ENCODE measurements at regions not wholly inside any gene's neighbourhood (a gene's known extent, or its start where the extent isn't known, plus 50 kb on each side); places are given as distances from the start of the nearest gene placed in this dataset.
"Not testable (repeated sequence)": the region's sequence is repeated elsewhere in the genome, so short reads cannot be mapped to it uniquely, and the experiment has no call there.

DNA sequence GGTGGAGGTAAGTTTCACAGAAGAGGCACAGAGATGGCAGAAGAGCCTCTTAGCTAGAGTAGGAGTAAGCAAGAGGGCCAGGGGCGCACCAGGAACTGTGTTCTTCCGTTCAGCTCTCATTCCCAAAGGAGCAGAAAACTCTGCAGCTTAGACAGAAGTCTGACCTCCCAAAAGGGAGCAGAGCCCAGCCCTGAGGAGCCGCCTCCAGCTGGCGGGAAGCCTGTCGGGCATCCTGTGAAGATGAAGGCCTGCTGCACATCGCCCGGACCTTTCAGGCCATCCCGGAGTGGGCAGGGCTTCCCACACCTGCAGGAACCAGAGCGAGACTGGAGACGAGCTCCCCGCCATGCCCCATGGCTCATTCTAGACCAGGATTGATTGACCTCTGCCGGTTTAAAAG lies 1102.8 kb downstream of the BRD1 start:
- no peak for DNase-seq (ENCODE audit: low read depth)

DNA sequence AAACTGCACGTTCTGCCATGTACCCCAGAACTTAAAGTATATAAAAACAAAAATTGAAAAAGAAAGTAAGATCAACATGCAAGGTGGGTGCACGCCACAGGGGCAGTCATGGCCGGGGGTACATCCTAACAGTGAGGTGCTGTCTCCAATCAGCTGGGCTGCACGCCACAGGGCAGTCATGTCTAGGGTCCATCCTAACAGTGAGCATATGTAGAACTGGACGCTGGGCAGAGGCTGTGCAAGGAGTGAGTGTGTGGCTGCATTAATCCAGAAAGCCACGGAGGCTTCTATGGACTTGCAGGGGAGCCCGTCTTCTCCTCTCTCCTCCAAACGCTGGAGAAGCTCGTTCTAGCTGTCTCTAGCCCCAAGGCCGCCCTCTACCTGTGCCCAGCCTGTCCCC lies 1105.0 kb downstream of the BRD1 start:
- DNase-seq (ENCODE audit: low read depth) = no peak

DNA sequence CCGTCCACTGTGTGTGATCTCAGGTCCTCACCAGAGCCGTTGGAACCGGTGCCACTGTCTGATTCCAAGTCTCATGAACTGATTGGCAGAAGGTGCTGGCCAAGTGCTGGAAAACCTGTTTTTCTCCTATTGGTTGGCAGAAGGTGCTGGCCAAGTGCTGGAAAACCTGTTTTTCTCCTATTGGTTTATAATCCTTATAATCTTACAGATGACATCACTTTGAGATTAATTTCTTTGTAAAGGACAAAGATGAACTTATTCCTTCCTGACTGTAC lies 1106.3 kb downstream of the BRD1 start:
- DNase-seq (ENCODE audit: low read depth) = no peak

DNA sequence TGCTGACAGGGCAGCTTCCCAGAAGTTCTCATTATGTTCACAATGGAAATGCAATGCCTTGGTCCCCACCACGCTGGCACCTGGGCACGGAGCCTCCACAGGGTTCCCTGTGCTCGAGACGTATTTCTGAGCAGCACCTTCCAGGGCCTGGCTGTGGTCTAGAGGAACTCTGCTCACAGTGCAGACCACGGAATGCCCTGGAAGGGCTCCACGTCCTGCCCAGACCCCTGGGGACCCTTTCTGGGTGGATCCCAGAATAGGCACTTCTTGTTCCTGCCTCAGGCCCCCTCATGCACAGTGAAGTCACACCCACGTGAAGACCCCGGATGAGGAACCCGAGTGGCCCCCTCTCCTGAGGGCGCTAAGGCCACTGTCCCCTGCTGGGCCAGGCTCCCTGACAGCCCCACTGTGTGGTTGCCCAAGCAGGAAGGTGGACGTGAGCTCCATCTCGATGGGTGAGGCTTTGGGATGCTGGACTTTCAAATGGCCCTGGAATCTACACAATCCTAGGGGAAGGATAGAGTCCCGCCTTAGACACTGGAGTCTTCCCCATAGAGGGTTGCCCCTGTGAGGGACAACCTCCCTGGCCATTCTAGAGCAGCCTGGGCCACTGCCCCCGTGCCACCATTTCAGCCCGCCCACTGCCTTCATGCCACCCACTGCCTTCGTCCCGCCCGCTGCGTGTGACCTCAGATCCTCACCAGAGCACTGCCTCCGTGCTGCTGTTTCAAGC lies 1106.8 kb downstream of the BRD1 start:
- no peak for DNase-seq (ENCODE audit: low read depth)

DNA sequence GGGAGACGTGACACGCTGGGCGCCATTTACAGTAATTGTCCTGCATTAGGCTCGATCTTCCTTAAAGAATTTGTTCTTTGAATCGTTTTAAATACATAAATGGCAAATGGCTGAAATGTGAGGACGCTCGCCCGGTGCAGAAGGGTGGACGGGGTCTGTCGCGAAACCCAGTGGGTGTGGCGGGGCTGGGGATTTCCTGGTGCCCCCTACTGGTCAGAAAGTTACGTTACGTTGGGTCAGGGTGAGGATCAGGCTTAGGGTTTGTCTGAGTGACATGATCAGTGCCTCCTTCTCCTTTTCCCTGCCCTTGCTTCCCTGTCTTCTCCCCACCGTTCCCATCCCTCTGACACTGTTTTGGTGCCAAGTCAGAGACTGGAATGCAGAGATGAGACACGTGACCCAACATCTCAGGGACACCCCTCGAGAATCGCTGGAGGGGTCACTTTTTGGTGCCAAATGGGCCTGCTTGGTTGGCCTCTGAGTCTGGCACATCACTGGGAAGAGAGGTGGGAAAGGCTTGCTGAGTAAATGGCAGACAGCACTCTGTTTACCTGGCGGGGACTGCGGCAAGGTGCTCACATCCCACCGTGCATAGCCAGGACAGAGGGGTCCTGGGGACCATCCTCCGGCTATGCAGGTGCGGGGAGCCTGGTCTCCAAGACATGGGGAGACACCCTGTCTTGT lies 1107.6 kb downstream of the BRD1 start:
- DNase-seq (ENCODE audit: low read depth) = no peak

DNA sequence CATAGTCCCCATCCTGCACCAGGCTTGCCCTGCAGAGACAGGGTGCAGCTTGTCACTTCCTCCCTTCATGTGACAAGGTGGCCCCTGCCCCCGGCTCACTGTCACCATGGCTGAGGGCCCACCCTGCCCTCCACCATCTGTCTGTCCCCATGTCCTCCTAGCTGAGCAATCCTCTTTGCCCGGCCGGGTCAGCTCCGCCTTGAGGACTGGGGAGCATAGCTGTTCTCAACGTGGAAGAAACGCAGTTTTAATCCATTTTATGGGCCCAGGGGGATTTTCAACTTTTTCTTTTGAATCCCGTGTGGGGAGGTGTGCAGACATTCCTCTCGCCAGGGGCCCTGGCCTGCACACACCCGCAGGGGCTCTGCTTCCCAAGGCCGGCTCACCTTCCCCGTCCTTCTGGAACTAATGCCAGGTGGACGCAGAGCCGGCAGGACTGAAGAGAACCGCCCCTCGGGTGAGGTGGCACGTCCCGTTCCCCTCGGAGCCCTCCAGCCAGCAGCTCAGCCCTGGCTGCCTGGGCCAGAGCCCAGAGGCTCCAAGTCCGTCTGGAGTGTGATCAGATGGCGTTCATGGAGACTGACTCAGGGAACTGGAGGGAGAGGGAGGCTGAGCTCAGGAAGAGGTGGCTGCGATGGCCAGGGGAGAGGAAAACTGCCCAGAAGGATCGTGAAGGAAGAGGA lies 1108.7 kb downstream of the BRD1 start:
- DNase-seq (ENCODE audit: low read depth) = no peak

DNA sequence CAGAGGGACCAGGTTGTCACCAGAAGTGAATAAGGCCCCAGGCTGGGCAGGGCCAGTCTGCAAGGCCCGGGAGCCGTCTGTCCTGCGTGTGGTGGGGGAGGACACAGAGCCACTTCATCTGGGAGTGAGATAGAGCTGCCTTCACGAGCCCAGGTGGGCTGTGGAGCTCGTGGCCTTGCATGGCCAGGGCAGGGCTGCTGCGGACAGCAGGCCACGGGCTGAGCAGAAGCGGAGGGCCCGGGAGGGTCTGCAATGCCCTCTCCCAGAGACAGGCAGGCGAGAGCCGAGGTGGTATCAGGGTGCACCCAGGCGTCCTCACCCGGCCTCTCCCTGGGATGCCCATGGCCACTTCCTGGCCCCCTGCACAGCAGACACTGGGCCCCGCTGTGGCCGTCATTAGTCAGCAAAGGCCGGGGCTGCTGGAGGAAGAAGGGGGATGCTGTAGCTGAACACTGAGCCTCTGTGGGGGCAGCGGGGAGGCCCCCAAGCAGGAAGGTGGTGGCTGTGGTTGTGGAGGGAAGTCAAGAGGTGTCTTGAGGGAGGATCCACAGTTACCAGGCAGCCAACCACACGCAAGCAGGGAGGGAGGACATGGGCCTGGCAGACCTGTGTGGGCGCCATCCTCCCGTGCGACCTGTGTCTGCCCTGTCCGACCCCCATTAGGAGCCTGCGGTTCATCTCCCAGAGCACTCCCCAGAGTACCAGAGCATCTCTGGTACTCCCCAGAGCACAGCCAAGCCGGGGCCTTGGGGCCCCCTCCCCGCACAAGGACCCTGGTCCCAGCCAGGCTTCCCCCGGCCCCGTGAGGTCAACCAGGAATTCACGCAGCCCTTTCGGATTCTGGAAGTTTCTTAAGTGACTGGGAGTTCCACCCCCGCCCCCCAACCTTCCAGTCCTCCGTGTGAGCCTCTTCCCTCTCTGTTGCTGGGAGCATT lies 1109.5 kb downstream of the BRD1 start:
- DNase-seq (ENCODE audit: low read depth) = no peak

DNA sequence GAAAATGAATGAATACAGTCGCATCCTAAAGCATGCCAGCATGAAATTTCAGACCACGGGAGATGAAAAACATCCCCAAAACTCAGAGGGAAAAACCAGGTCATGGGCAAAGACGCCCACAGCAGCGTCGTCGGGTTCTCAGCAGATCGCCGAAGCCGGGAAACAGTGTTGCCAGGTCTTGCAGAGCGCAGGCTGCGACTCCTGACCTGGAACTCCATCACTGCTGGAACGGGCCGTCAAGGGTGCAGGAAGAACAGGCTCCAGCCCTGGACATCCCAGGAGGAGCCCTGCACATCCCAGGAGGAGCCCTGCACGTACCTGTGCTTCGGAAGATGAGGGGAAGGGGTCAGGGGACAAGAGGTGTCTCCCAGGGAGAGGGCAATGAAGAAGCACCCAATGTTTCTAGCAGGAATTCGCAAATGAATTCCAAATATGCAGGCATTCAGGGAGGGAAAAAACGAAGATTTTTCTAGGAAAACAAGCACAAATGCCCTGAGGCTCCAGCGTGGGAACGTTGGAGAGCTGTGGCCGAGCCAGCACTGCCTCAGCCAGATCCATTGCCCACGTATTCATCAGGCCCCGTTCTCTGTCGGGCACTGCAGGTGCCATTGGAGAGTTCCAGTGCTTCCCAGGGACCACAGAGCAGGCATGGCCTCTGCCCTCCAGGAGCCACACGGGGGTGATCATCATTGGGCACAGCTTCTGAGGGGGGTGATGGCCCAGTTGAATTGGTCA lies 1110.4 kb downstream of the BRD1 start:
- DNase-seq (ENCODE audit: low read depth) = no peak

DNA sequence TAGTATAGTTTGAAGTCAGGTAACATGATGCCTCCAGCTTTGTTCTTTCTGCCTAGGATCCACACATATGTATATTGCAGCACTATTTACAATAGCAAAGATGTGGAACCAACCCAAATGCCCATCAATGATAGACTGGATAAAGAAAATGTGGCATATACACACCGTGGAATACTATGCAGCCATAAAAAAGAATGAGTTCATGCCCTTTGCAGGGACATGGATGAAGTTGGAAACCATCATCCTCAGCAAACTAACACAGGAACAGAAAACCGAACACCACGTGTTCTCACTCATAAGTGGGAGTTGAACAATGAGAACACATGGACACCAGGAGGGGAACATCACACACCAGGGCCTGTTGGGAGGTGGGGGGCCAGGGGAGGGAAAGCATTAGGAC lies 1111.5 kb downstream of the BRD1 start:
- DNase-seq (ENCODE audit: low read depth) = not testable (repeated sequence)

DNA sequence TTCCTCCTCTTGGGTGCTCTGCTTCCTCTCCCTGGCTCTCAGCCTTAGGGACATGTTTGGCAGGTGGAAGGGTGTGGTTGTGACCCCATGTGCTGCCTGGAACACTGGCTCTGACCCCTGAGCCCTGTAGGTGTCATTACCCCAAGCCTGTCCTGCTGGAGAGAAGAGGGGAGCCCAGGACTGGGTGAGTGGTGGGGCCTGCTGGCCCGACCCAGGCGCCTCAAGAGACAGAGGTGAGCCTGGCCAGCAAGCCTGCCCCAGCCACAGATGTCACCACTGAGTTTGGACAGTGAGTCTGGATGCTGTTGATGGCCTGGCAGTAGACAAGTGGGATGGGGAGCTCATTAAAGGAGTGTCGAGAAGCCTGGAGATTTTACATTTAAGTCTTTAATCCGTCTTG lies 1112.2 kb downstream of the BRD1 start:
- DNase-seq (ENCODE audit: low read depth) = no peak

DNA sequence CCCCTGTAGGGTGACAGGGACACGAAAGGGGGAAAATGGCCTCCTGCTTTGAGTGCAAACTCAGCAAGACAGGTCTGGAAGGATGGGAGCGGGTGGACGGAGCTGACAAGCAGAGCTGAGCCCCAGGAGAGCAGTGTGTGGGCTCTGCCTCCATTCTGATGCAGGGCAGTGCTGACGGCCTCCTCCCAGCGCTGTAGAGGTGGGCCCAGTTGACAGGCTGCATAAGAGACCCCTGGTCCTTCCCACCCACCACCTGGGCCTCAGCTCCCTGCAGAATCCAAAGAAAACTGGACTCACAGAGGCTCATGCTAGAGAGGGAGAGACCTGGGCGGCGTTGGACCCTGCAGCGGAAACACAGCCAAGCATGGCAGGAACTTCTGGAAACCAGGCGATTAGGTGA lies 1113.4 kb downstream of the BRD1 start:
- DNase-seq (ENCODE audit: low read depth) = no peak

DNA sequence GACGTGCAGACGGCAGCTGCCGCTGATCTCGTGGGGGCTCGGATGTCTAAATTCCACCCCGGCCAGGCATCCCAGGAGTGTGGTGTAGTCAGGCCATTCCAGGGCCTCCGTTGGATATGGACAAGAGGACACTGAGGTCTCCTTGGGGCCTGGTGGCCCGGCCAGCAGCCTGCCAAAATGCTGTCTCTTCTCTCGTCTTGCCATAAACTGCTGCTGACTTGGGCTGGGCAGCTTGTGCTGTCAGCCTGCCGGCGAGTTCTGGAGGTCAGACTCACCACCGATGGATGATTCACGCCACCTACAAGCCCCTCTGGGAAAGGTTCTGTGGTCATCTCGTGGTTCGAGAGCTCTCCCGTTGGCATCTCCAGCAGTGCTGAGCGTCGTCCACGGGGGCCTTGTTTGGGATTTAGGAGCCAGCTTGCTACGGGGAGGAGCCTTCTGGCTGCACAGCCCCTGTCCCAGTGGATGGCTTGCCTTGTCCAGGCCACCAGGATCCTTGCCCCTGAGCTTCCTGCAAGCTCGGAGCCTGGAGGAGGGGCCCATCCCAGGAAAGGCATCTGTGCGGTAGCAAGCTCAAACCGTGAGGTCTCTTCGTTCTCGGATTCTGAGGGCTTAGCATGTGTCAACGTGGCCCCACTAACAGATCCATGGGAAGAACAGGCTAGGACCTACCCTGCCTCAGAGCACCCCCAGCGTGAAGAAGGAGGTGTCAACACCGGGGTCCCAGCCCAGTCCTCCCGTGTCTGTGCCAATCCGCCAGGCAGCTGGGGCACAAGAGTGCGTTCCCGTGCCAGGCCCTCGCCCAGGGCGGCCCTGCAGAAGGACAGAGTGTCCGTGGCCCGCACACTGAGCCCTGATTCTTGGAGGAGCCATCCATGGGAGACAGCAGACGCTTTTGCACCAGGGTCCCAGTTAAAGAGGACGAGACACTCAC lies 1114.1 kb downstream of the BRD1 start:
- DNase-seq (ENCODE audit: low read depth) = no peak

DNA sequence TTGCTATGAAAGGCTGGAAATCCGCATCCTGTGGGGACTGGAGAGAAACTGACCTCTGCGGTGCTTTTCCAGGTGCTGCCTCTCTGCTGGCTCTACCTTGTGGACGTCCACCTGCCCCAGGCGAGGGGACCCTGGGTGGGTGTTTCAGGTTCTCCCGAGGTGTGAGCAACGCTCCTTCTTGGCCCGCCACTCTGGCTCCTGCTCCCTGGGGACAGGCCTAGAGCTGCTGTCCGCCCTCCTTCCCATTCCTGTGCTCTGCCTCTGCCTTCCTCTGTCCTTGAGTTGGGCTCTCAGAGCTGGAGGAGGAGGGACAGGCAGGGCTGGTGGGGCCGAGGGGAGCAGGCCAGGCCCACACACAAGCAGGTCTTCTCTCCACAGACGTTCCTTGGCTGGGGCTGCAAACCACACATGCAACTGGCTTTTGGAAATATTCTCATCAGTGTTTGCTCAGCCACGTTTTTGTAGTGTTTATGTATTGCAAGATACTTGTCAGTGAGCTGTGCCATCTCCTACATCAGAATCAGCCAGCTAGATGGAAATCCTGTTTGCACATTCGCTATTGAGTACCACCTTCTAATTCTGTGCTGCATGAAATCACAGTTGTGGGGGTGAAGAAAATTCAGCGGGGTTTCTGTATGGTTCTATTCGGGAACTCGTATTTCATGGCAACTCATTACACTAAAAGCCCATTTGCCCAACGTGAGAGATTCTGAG lies 1115.0 kb downstream of the BRD1 start:
- DNase-seq (ENCODE audit: low read depth) = no peak

DNA sequence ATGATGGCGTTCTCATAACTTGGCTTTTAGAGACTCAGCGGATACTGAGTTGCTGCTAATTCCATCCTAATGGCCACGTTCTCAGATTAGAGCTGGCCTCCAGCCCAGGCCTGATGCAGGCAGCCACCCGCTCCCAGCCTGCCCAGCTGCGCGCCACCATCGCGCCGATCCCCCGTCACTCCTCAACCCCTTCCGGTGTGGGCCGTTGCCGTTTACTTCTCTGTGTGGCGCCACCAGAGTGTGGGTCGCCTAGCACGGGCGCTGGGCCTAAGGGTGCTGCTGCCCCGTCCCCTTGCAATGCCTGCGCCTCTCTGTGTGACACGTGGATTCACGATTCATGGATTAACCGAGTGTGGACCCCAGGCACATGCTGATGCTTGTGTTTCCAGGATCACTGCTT lies 1116.0 kb downstream of the BRD1 start:
- DNase-seq (ENCODE audit: low read depth) = no peak

DNA sequence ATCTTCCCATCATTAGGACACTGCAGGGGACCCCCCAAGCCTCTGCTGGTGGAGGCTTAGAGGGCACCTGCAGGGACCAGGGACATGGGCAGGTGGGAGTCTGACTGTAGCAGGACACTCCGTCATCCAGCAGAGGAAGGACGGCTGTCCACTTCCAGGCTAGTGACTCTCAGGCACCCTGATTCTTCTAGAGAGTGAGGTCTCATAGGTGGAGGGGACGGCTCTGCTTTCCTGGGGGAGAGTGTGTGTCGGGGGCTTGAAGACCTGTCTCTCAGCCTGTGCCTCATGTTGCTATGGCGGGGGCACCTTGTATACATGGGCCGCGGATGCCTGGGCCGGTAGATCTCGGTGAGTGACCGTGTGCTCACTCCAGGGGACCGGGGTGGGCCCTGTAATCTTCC lies 1116.6 kb downstream of the BRD1 start:
- no peak for DNase-seq (ENCODE audit: low read depth)

DNA sequence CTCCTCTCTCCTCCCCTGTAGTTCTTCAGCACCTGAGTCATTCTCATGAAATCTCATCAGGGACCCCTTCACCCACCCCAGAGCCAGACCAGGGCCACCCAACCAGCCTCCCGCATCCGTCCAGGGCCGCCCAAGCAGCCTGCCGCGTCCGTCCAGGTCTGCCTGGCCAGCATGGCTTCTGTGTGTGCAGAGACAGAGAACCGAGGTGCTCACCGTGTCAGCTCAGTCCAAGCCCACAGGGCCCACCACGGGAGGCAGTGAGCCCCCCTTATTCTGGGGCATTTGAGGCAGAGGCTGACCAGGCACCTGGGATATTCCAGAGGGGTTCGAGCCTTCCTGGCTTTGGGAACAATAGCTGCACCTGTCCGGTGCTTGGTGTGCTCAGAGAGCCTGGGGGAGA lies 1117.3 kb downstream of the BRD1 start:
- no peak for DNase-seq (ENCODE audit: low read depth)

DNA sequence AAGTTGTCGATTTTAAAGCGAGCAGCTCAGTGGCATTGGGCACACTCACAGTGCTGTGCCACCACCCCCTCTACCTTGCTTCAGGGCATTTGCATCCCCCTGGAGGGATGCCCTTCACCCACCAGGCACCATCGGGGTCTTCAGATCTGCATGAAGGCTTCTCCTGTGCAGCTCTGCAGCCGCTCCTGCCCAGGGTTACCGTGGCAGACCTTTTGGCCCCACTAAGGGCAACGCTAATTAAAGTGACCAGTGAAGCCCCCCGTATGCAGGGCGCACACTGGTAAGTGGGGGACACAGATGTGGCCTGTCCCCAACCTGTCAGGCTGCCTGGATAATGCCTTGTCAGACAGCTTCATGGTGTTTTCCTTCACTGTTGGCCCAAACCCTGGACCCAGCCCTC lies 1117.7 kb downstream of the BRD1 start:
- no peak for DNase-seq (ENCODE audit: low read depth)

DNA sequence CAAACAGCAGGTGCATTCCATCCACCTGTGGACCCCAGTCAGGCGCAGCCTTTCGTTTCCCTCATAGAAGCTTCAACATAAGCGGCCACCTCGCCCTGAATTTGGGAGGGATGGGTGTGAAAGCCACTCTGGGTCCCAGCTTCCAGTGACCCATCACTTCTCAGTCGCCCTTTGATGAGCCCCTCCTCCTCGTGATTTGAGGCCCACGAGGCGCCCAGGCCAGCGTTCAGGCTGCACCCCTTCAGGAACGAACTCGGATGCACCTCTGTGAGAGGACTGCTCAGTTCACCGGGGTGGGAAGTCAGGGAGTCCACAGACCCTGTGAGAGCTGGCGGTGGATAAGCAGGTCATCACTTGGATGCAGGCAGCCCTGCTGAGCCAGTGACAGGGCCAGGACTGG lies 1118.2 kb downstream of the BRD1 start:
- no peak for DNase-seq (ENCODE audit: low read depth)

DNA sequence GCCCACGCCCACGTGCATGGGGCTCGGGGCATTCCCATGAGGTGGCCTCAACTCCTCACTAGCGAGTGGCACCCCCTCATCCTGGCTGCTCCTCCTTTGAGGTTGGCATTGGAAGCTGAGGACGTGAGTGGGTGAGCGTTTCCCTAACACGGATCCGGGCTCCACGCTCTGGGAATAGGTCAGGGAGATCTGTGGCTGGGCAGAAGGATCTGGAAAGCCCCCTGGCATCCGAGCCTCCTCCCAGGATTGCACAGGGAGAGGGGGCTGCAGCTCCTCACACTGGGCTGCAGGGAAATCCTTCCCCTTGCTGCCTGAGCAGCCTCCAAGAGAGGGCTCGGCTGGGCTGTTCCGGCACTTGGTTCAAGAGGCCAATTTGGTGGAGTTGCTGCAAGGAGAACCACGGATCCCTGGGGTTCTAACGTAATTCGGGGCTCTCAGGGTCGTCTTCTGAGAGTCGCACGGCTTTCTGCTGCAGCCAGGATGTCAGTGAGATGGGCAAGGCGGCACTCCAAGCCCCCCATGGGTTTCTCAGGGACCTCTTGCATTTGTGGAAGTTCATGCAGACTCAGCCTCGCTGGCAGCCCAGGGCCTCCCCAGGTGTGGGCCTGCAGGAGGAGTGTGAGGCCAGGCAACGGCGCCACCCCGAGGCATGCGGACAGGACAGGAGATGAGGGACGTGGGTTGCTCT lies 1119.0 kb downstream of the BRD1 start:
- DNase-seq (ENCODE audit: low read depth) = no peak
